ENCODE measurements at regions not wholly inside any gene's neighbourhood (a gene's known extent, or its start where the extent isn't known, plus 50 kb on each side); places are given as distances from the start of the nearest gene placed in this dataset.

- no peak for DNase-seq (ENCODE audit: low read depth in 4 of 4, low spot score in 1 of 4)
These were observed 61.9 kb upstream of the TAB3 start for GRCh38 chrX:30951003-30951402.

GRCh38 chrX:30950391-30950790 lies 61.3 kb upstream of the TAB3 start:
- DNase-seq (ENCODE audit: low read depth in 4 of 4, low spot score in 1 of 4) = no peak

DNA sequence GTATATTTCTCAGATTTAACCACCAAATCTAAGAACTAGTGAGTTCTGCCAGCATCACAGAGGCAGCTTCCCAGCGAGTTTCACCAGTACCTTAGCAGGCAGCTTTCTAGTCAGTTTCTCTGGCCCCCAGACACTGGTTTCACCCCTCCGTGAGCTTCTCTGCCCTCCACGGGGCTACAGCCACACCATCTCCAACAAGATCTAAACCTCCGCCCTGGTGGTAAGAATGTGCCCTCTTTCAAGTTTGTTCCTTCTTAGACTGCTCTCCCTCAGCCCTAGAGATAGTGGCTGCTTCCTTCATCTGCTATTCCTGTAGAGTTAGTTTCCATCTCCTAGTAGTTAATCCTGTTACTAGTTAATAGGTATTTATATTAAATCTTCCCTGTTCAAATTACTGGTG lies 60.5 kb upstream of the TAB3 start:
- DNase-seq (ENCODE audit: low read depth in 4 of 4, low spot score in 1 of 4) = no peak

DNA sequence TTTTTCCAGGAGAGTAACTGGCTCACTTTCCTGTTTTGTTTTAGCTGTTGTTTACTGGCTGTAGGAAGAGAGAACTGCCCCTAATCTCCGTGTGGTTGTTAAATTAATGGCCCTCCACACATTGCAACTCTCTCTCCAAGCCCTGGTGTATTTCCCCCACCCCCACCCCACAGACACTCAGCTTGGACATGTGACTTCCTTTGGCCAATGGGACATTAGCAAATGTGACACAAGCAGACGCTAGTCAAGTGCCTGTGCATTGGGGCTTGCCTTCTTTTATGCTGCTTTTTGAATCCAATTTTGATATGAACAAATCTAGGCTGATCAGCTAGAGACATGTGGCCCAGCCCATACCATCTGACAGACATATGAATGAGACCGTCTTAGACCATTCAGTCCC lies 59.6 kb upstream of the TAB3 start:
- DNase-seq (ENCODE audit: low read depth in 4 of 4, low spot score in 1 of 4) = no peak

DNA sequence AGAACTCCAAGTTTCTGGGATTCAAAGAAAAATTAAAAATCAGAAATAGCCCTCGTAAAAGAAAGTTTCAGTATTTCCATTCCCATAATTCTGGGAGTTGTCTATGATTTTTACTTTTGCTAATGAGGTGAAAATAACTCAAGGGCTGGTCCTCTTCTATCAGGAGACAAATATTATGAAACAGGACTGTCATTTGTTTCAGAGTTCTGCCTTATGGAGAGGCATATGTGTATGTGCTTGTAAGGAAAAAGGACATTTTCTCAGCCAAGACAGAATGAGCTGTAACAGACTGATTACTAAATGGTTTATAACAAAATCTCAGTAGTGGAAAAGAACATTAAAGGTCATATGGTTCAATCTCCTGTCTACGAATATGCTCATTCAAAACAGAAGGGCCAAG lies 59.0 kb upstream of the TAB3 start:
- DNase-seq (ENCODE audit: low read depth in 4 of 4, low spot score in 1 of 4) = no peak

GRCh38 chrX:30943984-30944383 lies 54.9 kb upstream of the TAB3 start:
- no peak for DNase-seq (ENCODE audit: low read depth in 4 of 4, low spot score in 1 of 4)

DNA sequence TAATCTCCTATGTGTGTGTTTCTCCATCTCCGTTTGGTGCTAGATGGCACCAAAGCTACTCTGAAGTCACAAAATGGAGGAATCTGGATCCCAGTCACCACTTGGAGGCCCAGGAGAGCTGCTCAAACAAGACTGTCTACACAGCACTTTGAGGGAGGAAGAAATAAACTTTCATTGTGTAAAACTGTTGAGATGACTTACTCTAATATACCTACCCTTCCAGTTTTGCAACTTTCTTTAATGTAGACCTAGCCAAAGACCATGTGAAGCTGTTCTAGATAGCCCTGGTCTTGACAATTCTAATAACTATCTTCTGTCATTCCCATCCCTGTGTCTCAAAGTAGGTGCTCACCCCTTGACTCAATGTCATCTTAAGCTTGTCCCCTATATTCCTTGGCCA lies 52.8 kb upstream of the TAB3 start:
- DNase-seq (ENCODE audit: low read depth in 4 of 4, low spot score in 1 of 4) = no peak

- DNase-seq (ENCODE audit: low read depth in 4 of 4, low spot score in 1 of 4) = no peak
These were observed 50.9 kb upstream of the TAB3 start for GRCh38 chrX:30939928-30940327.

Measured in stimulated activated CD4-positive, alpha-beta T cell treated with anti-CD3 and anti-CD28 coated beads, Interleukin-1b, Interleukin-23, amount 100 ng/mL, for 24 hours (primary cell).